Esophagus muscularis mucosa (tissue), 3 donors: ENCODE measurements at regions not wholly inside any gene's neighbourhood (a gene's known extent, or its start where the extent isn't known, plus 50 kb on each side); places are given as distances from the start of the nearest gene placed in this dataset.

Experiments
- CTCF ChIP-seq, 3 experiments: fragments of 200-600 bp in 2 of 3; fragments of 450-650 bp in 1 of 3; sonication (generic) in 2 of 3; IDR thresholded peaks; one replicate each; pipeline ENCODE4 v1.5.1; 2017 to 2019; ENCODE audit warnings: antibody characterized with exemption in 3 of 3, mild to moderate bottlenecking in 2 of 3, moderate library complexity in 1 of 3
- POLR2A ChIP-seq: fragments of 450-650 bp; IDR thresholded peaks from one replicate; pipeline ENCODE4 v1.6.1; 2017; ENCODE audit warnings: antibody characterized with exemption, moderate library complexity, mild to moderate bottlenecking, low read depth
- POLR2AphosphoS5 ChIP-seq, 2 donors: sonication (generic); formaldehyde crosslinking; IDR thresholded peaks; one replicate each; pipeline ENCODE4 v1.6.1; 2017; ENCODE audit warnings: antibody characterized with exemption in 2 of 2

DNA sequence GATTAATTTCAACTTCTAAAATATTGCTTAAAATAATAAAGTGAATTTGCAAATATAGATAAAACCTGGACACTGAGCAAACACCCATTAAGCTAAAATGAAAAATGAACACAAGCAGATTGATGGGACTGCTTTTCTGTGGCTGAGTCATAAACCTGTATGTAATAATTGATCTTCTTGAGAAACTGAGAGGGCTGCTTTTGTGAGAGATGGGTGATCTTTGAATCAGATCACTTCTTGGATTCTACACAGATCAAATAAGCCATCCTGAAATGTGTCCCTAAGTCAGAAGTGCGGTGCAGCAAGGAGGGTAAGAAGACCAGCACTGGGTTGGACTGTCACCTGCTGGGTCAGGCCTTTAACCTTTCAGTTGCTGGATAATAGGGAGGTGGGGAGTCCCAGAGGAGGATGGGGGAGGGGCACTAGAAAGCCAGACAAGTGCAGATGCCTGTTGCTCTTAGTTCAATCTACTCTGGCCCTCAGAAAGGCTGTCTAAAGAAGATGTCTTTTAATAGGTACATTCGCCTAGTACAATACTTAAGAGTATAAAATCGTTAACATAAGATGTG is 178.2 kb upstream of the NAMPT start:
- no peak for TF ChIP-seq CTCF (IDR thresholded peaks at IDR 0.05)
- no peak for TF ChIP-seq POLR2A
- no peak for TF ChIP-seq POLR2AphosphoS5 (IDR thresholded peaks at IDR 0.05)
